ENCODE measurements at regions not wholly inside any gene's neighbourhood (a gene's known extent, or its start where the extent isn't known, plus 50 kb on each side); places are given as distances from the start of the nearest gene placed in this dataset.

GRCh38 chr2:136434251-136434715 lies 316.3 kb upstream of the CXCR4 start:
- Histone ChIP-seq H3K27ac (ENCODE audit: low read length) (no peak overlapping the region), H3K27me3 (ENCODE audit: insufficient read depth, low read depth, low read length) (no peaks in the 10 kb centered on the region), H4K20me1 (ENCODE audit: insufficient read depth) (no peaks in the 10 kb centered on the region), H2AFZ (ENCODE audit: low read depth, low read length) (no peak overlapping the region), H3K9me2 (ENCODE audit: insufficient read depth, low read length) (no peaks in the 10 kb centered on the region), H3K9me3 (ENCODE audit: low read length) (no peaks in the 10 kb centered on the region), H3K79me2 (replicated peaks; ENCODE audit: insufficient read depth, low read length) (no peaks in the 10 kb centered on the region), H3F3A (ENCODE audit: insufficient read depth, low read length, poor library complexity, severe bottlenecking) (no peaks in the 10 kb centered on the region), H3K36me3 (ENCODE audit: insufficient read depth, low read length) (no peaks in the 10 kb centered on the region), H3K4me2 (ENCODE audit: low read length) (no peak overlapping the region), H3K9ac (ENCODE audit: low read length) (no peak overlapping the region), H3K4me3 (ENCODE audit: low read length) (no peak overlapping the region)
- TF ChIP-seq CTCF (IDR thresholded peaks at IDR 0.05; ENCODE audit: poor library complexity, severe bottlenecking): no peak

GRCh38 chr2:136433261-136433660 lies 315.3 kb upstream of the CXCR4 start:
- Histone ChIP-seq H3K79me2 (replicated peaks; ENCODE audit: insufficient read depth, low read length) (no peaks in the 10 kb centered on the region), H3K27ac (ENCODE audit: low read length) (no peak overlapping the region), H3K27me3 (ENCODE audit: insufficient read depth, low read depth, low read length) (no peaks in the 10 kb centered on the region), H3K4me3 (ENCODE audit: low read length) (no peak overlapping the region), H3K9me2 (ENCODE audit: insufficient read depth, low read length) (no peaks in the 10 kb centered on the region), H3K9ac (ENCODE audit: low read length) (no peak overlapping the region), H2AFZ (ENCODE audit: low read depth, low read length) (no peak overlapping the region), H4K20me1 (ENCODE audit: insufficient read depth) (no peaks in the 10 kb centered on the region), H3K36me3 (ENCODE audit: insufficient read depth, low read length) (no peaks in the 10 kb centered on the region), H3K4me2 (ENCODE audit: low read length) (no peak overlapping the region), H3F3A (ENCODE audit: insufficient read depth, low read length, poor library complexity, severe bottlenecking) (no peaks in the 10 kb centered on the region), H3K9me3 (ENCODE audit: low read length) (no peaks in the 10 kb centered on the region)
- no peak for TF ChIP-seq MXI1 (conservative IDR thresholded peaks at IDR 0.05; ENCODE audit: poor library complexity, severe bottlenecking)
- TF ChIP-seq EP300 (conservative IDR thresholded peaks at IDR 0.05; ENCODE audit: poor library complexity, severe bottlenecking): no peak
- no peak for TF ChIP-seq POLR2AphosphoS5 (IDR thresholded peaks at IDR 0.05)

- no peak overlapping the region for H2AFZ ChIP-seq (ENCODE audit: low read depth, low read length)
- H3K4me2 ChIP-seq (ENCODE audit: low read length): no peak overlapping the region
- H3K27me3 ChIP-seq (ENCODE audit: insufficient read depth, low read depth, low read length): peaks cover 8% of the 10 kb centered on the region
- H3K9me2 ChIP-seq (ENCODE audit: insufficient read depth, low read length): no peaks in the 10 kb centered on the region
- H4K20me1 ChIP-seq (ENCODE audit: insufficient read depth): no peaks in the 10 kb centered on the region
- no peaks in the 10 kb centered on the region for H3K9me3 ChIP-seq (ENCODE audit: low read length)
- H3K9ac ChIP-seq (ENCODE audit: low read length): no peak overlapping the region
- H3F3A ChIP-seq (ENCODE audit: insufficient read depth, low read length, poor library complexity, severe bottlenecking): no peaks in the 10 kb centered on the region
- H3K27ac ChIP-seq (ENCODE audit: low read length): no peak overlapping the region
- TF ChIP-seq EZH2 (IDR thresholded peaks at IDR 0.05; ENCODE audit: borderline replicate concordance, insufficient read depth, low read length, poor library complexity, severe bottlenecking) (no peak), SMC3 (conservative IDR thresholded peaks at IDR 0.05; ENCODE audit: poor library complexity) (no peak), TAF1 (IDR thresholded peaks at IDR 0.05; ENCODE audit: low read depth) (no peak), CTCF (IDR thresholded peaks at IDR 0.05; ENCODE audit: poor library complexity, severe bottlenecking) (no peak), RAD21 (conservative IDR thresholded peaks at IDR 0.05) (no peak), MXI1 (conservative IDR thresholded peaks at IDR 0.05; ENCODE audit: poor library complexity, severe bottlenecking) (no peak), POLR2AphosphoS5 (IDR thresholded peaks at IDR 0.05) (no peak), REST (IDR thresholded peaks at IDR 0.05; ENCODE audit: borderline replicate concordance) (no peak), EP300 (conservative IDR thresholded peaks at IDR 0.05; ENCODE audit: poor library complexity, severe bottlenecking) (no peak)
- H3K36me3 ChIP-seq (ENCODE audit: insufficient read depth, low read length): no peaks in the 10 kb centered on the region
- H3K79me2 ChIP-seq (replicated peaks; ENCODE audit: insufficient read depth, low read length): no peaks in the 10 kb centered on the region
- peak overlapping the region; percentile 63 for H3K4me3 ChIP-seq (ENCODE audit: low read length)
These were observed 306.2 kb upstream of the CXCR4 start for GRCh38 chr2:136424112-136424511.

Data from neural cell (in vitro differentiated cells).